ENCODE measurements at regions not wholly inside any gene's neighbourhood (a gene's known extent, or its start where the extent isn't known, plus 50 kb on each side); places are given as distances from the start of the nearest gene placed in this dataset.

DNA sequence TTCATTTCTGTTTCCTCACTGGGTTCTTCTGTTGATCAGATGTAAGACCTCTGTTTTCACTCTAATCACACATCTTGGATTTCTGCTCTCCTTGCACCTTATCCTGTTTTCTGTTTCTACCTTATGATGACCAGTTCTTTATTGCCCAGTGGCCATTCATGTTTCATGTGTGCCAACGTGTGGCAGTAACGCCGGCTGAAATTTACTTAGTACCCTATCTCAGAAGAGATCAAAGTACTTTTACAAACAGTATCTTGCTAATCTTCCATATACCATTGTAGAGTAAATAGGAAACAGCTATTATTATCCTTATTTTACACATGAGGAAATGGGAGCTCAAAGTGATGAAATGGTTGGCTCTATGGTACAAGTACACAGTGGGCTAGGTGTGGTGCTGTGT is 74.0 kb downstream of the GATA3 start:
- DNase-seq = no peak
- Histone ChIP-seq H3K27me3 (peaks cover 4 to 17% of the 10 kb centered on the region in 2 donors), H3K36me3 (no peaks in the 10 kb centered on the region), H3K9me3 (no peaks in the 10 kb centered on the region), H3K4me1 (no peaks in the 10 kb centered on the region), H3K4me3 (no peak overlapping the region), H3K27ac (no peak overlapping the region)
- intact Hi-C loops (cut with DNase I) = no loop called here
- TF ChIP-seq CTCF (IDR thresholded peaks at IDR 0.05) = no peak
- ATAC-seq = no peak

DNA sequence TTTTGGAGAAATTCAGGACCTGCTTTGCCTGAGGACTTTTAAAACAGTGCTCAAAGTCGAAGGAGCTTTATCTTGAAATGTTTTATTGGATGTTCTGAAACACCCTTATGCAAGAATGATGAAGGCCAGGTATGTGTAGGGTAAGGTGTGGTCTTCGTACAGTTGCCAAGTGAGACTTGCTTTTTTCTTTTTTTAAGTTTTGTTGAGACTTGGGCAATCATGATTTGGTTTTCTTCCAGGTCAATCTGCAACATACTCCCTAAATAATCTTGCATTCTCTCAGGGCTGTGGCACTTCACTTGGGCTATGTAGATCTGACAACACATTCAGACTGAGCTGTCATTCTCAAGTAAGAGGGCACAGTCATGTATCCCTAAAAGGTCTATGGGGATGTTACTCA is 75.0 kb downstream of the GATA3 start:
- Histone ChIP-seq H3K4me3 (no peak overlapping the region), H3K27me3 (peaks cover 4 to 24% of the 10 kb centered on the region in 2 donors), H3K9me3 (no peaks in the 10 kb centered on the region), H3K4me1 (no peaks in the 10 kb centered on the region), H3K27ac (no peak overlapping the region), H3K36me3 (no peaks in the 10 kb centered on the region)
- DNase-seq = no peak
- no peak for TF ChIP-seq CTCF (IDR thresholded peaks at IDR 0.05)
- no peak for ATAC-seq
- intact Hi-C loops (cut with DNase I) = no loop called here

GRCh38 chr10:8130973-8131911 is 76.8 kb downstream of the GATA3 start:
- DNase-seq (no peak), ATAC-seq (no peak)
- TF ChIP-seq CTCF (IDR thresholded peaks at IDR 0.05) = no peak
- Histone ChIP-seq H3K27me3 (peaks cover 4 to 24% of the 10 kb centered on the region in 2 donors), H3K27ac (no peak overlapping the region), H3K4me1 (no peaks in the 10 kb centered on the region), H3K9me3 (no peaks in the 10 kb centered on the region), H3K4me3 (no peak overlapping the region), H3K36me3 (no peaks in the 10 kb centered on the region)
- intact Hi-C loops (cut with DNase I) = no loop called here

DNA sequence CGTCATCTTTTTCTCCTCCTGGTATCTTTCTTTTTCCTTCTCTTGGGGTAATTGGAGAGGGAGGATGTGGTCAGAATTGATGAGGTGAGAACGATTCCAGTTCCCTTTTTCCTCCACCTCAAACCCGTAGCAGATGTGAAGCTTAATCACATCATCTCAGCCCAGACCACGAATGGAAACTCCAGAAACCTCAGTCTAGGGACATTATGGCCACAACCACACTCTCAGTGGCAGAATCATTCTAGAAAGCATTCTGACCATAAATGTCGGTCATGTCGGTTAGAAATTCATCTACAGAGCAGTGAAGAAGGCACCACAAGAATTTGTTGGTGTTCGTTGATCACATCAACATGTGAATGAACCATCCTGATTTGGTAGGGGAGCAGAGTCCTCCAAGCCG is 78.7 kb downstream of the GATA3 start:
- Histone ChIP-seq H3K27me3 (peaks cover 4 to 24% of the 10 kb centered on the region in 2 donors), H3K4me1 (no peaks in the 10 kb centered on the region), H3K27ac (no peak overlapping the region), H3K36me3 (no peaks in the 10 kb centered on the region), H3K9me3 (no peaks in the 10 kb centered on the region), H3K4me3 (no peak overlapping the region)
- intact Hi-C loops (cut with DNase I) = no loop called here
- no peak for ATAC-seq
- no peak for DNase-seq
- TF ChIP-seq CTCF (IDR thresholded peaks at IDR 0.05) = no peak

DNA sequence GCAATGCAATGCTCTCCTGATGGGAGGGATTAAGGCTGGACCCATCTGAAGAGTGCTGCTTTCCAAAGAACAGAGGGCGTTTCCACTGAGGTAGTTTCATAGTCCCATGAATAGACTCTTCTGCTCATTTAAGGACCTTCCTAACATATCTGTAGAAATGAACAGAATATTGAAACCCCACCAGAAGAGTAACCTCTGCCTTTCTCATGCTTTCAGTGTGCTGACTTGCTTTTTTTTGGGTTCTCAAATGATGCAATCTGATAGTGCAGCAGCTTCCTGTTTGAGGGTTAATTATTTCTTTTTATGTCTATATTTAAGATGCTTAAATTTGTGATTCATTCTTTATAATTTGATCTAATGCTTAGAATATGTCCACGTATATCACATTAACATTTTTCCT is 82.2 kb downstream of the GATA3 start:
- ATAC-seq = no peak
- no peak overlapping the region for H3K27ac ChIP-seq
- H3K27me3 ChIP-seq = peaks cover 4 to 21% of the 10 kb centered on the region in 2 donors
- H3K9me3 ChIP-seq = no peaks in the 10 kb centered on the region
- intact Hi-C loops (cut with DNase I) = no loop called here
- TF ChIP-seq CTCF (IDR thresholded peaks at IDR 0.05) = no peak
- no peak for DNase-seq
- no peak overlapping the region for H3K4me3 ChIP-seq
- H3K36me3 ChIP-seq = no peaks in the 10 kb centered on the region
- H3K4me1 ChIP-seq = no peaks in the 10 kb centered on the region
